Adipose tissue (tissue), 3 donors: ENCODE measurements at regions not wholly inside any gene's neighbourhood (a gene's known extent, or its start where the extent isn't known, plus 50 kb on each side); places are given as distances from the start of the nearest gene placed in this dataset.

ENCODE experiments used
- H3K27ac ChIP-seq: one replicate; pipeline ENCODE4 v1.5.1; 2013; ENCODE audit warnings: low read depth, low read length
- WGBS, 3 donors: extraction: QIAGEN DNeasy Blood & Tissue Kit; methylation state at CpG; one replicate each; pipeline ENCODE4 v1.1.7; 2013; 5-methylcytosine and 5-hydroxymethylcytosine counted together
- donor health status: healthy with polysubstance abuse.
- donor health status: Bipolar disorder and iron deficiency.
- donor health status: healthy.

DNA sequence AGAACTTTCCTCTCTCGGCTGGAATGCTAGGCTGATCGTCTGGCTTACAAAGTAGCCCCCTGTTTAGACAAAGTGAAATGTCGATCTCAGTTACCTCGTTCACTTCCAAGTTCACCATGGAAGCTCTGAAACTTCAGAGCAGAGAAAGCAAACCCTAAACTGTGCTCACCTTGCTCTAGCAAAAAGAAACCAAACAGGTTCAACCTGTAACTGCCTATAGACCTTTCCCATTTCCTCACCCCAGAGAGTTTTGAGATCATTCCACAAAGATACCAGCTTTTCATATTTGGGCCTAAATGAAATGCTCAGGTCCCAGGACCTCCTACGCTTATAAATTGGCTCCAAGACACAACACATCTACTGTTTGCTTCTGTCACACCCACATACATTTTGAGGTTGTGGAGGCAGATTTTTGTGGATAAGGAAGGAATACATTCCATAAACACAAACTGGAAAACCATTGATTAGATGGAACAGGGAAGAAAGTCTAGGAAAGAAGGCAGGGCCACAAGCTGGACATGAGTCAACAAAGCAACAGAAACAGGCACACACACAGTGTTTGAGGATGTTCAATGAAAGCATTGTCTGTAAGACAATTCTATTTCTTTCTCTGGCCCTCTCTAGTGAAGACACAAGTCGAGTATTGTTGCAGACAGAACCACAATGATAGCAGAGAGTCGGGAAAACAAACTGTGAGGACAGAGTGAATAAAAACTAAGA is 52.8 kb upstream of the TGIF1 start:
- 39 to 86% (median 84%) methylated on average over 7 of the region's 7 CpGs for WGBS, 3 donors
- no peak overlapping the region for H3K27ac ChIP-seq

DNA sequence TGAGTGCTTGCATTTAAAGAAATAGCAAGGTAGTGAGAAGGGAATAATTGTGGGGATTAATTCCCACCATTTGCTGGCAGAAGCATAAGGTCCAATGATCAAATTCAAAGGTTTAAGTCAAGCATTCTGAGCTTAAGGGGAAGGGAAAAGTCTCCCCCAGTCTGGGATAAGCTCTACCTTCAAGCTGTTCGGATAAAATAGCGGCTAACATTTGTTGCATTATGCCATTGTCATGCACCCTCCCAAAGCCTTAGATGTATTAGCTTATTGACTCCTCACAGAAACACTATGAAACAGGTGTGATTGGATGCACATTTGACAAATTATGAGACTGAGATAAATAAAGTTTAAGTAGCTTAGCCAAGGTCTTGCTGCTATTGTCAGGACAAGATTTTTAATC is 52.2 kb upstream of the TGIF1 start:
- WGBS, 3 donors, result 43 to 94% (median 73%) methylated on average over 2 of the region's 2 CpGs
- no peak overlapping the region for H3K27ac ChIP-seq
